GM19025 (cell line): ENCODE measurements at regions not wholly inside any gene's neighbourhood (a gene's known extent, or its start where the extent isn't known, plus 50 kb on each side); places are given as distances from the start of the nearest gene placed in this dataset.

Experiments used
- ATAC-seq: cut with Tn5 transposase; IDR thresholded peaks from one replicate; pipeline ENCODE4 v1.9.1; 2021; ENCODE audit warnings: mild to moderate bottlenecking, low read depth, moderate library complexity; ENCODE audit not compliant: unreplicated experiment

DNA sequence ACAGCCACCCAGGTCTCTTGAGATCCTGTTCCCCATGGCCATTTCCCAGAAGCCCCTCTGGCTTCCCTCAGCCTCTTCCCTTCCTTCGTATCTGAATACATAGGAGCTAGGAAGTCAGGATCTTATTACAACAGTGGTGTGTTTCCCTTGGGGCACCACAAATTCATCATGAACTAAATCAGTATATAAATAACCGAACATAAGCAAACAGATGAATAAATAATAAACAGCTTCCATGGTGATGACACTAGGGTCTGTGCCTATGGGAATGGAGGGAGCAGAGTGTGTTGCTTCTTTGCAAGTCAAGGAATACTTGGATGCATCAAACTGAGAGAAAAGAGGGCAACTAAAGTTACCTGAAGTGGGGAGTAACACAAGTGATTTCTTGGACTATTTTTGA is 527.6 kb downstream of the LMO7 start:
- no peak for ATAC-seq

DNA sequence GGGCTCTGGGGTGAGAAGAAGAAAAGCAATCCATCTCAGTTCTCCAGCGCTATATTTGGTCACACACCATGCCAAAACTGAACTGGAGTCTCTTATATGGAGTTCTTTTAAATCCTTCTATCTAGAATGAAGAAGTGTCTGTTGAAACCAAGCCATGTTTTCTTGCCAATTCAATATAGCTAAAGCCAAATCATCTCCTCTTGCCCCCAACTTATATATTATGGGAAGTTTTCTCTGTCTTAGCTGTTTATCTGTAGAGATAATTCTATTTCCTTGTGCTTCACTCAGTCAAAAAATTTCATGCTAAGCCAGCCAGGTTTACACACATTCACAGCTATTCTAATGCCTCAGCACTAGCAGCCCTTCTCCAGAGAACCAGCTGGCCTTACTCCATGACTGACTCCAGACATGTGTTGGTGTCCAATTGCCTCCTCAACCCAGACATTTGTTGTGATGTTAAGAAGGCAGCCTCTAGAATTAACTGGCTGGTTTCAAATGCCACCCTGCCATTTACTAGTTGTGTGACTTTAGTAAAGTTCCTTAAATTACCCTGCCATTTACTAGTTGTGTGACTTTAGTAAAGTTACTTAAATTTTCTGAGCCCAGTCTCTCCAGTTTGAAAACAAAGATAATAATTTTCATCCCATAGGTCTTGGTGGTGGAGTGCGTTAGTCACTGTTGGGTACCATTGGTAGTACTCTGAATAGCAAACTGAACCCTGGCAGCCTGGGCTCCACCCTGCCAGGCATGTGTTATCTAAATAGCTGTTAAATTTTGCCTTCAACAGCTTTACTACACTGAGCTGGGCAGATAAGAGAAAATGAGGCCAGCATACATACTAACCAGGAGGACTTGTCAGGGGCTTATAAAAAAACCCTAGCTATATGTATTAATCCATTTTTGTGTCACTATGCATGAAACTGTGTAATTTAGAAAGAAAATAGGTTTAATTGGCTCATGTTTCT is 525.1 kb downstream of the LMO7 start:
- ATAC-seq: no peak

DNA sequence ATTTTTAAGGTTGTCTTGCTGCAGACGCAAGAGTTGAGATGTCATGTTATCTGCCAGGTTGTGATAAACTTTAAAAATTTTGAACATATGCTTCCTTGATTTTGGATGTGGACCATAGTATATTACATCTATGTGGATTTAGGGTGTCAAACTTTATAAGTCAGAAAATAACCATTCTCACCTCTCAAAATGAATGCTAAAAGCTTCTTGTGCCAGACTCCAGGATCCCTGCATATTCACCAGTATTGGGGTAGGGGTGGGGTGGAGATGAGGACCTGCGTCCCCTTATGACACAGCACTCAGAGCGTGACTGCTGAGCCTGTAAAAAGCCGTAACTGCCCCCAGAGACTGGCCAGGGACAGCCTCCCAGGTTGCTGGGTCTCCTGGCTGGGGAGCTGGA is 524.4 kb downstream of the LMO7 start:
- no peak for ATAC-seq

DNA sequence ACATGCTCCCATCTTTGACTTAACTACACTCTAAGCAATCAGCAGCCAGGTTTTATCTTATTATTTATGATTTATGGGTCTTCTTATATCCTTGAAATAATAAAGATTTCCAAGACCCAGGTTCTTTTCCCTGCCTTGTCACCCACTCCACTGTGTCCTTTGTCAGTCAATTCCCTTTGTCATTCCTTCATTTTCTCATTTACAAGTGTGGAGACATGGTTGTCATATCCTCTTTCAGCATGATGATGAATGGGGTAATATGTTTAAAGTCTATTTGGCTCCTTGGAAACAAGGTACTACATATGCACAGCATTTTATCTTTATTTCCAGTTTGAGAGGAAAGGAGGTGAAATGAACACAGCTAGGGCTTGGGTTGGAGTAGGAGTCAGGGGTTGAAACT is 521.8 kb downstream of the LMO7 start:
- ATAC-seq: no peak

DNA sequence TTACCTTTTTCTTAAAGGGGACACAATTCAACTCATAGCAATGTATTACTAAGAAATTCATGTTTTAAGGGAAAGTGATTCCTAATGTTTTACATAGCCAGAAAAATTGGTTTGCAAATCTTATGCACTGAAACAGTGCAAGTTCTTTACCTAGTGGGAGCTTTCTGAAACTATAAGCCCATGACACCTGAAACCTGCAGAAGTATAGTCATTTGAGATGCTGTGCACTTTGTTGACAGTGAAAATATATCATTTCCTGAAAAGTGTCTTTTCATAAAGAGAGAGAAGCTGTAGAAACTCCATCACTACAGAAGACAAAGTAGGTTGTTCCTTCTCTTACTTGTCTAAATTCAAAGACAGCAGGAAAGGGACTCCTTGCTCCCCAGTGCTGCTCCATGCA is 517.1 kb downstream of the LMO7 start:
- ATAC-seq: no peak

DNA sequence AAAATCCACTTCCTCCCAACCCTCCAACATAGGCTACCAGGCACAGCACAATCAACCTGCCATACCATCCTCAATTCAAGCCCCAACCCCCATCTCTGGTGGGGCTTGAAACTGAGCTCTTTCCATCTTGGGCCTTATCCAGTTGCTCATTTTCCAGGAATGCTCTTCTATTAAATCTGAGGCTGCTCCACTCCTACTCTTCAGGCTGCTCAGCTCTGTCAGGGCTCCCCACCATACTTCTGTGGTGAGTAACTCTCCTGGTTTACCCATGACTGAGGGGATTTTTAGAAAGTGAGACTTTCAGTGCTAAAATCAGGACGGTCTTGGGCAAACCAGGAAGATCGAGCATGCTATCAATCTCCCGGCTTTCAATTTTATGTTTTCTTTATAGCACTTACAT is 512.8 kb downstream of the LMO7 start:
- no peak for ATAC-seq

DNA sequence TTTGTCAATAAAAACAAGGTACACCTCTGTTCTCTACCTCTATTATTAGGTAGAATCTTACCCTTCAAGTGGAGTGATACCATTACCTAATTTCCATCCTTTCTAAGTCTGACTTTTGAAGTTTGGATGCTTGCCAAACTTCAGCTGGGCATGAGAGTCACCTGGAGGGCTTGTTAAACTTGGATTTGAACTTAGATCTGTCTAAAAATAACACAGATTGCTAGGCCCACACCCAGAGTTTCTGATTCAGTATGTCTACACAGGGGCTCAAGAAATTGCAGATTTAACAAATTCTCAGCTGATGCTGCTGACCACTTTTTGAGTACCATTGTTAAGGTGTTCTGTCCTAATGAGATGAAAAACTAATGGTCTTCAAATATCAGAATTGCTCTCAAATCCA is 512.2 kb downstream of the LMO7 start:
- ATAC-seq: no peak

DNA sequence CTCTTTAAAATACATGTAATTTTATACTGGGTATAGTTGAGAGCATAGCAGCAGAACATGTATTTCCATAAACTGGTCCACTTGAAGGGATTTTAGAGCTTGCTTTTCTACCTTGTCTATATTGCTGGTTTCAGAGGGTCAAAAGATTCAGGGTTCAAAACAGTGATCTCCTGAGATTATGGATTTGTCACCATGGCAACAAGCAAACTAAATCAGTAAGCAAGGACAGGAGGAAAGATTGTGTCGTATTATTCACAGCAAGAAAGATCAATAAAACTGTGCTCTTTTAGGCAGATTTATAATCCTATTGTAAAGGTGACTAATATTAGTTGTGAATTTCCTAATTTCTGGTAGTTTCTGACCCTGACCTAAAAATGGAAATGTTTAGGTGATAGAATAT is 496.4 kb downstream of the LMO7 start:
- no peak for ATAC-seq

DNA sequence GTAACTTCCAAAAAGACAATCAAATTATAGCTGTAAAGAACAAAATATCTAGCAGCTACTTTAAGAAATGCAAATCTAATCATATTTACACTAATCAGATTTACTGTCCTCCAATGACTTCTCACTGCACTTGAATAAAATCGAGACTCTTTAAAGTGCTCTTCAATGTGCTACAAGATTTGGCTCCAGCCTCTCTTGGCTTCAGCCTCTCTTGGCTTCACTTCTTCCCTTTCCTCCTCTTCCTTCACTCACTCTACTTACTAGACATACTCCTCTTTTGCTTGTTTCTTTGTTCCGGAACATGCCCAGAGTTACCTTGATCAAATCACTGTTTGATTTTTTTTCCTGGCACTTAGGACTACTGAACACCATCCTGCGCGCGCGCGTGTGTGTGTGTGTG is 495.4 kb downstream of the LMO7 start:
- no peak for ATAC-seq

DNA sequence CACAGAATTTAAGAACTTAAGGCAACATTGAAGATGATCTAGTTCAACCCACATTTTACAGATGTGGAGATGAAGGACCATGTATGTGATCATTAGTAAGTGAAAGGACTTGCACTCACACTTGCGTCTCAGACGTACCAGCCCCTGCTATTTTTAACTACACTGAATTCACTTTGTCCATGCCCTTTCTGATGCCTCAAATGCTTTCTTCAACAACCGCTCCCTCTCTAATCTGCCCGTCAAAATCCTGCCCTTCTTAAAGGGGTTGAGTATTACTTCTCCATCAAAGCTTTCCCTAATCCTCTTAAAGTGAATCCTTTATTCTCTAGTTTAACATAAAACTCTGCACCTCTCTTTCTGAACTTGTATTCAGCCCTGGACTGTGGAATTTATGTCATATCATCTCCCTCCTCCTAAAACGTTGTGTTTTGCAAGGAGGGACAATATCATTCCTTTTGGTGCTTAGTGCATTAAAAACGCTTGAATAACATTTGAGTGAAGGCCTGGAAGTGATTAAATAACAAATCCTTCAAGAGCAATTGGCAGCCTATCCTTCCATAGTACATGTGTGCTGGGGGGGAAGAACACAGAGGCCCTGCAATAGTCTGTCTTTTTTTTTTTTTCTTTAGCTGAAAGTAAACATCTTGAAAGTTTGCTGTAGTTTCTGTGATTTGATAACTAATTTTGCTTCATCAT is 493.3 kb downstream of the LMO7 start:
- ATAC-seq: no peak

DNA sequence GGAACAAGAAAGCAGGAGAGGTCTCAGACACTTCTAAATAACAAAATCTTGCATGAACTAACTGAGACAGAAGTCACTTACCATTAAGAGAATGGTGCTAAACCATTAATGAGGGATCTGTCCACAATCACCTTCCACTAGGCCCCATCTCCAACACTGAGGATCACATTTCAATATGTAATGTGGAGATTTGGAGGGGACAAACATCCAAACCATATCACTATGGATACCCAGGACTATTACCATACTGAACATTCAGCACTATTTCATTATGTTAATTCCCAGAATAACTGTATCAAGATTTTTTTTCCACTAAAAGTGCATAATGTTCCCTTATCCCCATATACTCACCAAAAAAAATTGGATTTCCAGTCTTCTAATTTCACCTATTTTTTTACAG is 491.8 kb downstream of the LMO7 start:
- no peak for ATAC-seq

DNA sequence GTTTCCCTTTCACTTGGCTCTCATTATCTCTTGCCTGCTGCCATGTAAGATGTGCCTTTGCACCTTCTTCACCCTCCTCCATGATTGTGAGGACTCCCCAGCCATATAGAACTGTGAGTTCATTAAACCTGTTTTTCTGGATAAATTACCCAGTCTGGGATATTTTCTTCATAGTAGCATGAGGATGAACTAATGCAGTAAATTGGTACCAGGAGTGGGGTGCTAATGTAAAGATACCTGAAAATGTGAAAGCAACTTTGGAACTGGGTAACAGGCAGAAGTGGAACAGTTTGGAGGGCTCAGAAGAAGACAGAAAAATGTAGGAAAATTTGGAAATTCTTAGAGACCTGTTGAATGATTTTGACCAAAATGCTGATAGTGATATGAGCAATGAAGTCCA is 487.4 kb downstream of the LMO7 start:
- ATAC-seq: no peak

DNA sequence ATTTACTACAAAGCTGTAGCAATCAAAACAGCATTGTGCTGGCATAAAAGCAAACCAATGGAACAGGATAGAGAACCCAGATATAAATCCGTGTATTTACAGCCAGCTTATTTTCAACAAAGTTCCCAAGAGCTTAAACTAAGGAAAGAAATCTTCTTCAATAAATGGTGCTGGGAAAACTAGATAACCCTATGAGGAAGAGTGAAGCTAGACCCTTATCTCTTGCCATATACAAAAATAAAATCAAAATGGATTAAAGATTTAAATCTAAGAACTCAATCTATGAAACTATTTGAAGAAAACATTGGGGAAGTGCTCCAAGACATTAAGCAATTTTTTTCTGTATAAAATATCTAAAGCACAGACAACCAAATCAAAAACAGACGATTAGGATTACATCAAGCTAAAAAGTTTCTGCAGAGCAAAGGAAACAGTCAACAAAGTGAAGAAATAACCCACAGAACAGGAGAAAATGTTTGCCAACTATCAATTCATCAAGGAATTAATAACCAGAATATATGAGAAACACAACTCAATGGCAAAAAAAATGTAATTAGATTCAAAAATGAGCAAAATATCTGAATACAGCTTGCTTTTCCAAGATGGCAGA is 480.7 kb downstream of the LMO7 start:
- no peak for ATAC-seq

DNA sequence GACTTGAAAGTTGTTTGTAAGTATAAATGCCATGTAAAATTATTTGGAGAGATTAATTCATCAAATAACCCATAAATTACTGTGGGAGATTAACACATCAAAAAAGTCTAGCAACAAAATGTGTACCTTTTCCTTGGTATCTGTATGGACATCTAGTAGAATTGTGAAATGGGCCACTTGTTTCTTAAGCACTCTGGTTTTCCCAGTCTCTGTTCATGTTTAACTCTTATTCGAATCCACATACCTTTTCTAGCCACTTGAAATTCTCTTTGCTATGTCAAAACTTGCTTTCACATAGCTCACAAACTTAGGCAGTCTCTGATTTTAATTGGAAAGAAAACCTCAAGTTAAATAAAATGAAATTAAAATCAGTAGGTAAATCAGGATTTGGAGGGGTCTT is 470.6 kb downstream of the LMO7 start:
- ATAC-seq: no peak

DNA sequence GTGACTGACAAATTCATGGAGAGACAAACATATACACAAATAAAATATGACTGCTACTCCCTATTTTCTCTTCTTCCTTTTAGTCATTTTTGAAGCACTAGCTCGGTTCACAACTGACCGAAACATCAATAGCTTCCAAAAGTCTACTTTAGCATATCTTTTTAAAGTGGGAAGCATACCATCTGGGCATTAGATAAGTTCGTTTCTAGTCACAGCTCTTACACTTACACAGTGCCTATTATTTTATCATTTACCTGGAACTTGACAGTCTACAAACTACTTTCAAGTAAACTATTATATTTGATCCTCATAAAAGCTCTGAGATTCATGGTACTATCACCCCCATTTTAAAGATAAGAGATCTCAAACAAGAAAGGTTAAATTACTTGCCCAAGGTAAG is 458.5 kb downstream of the LMO7 start:
- no peak for ATAC-seq

DNA sequence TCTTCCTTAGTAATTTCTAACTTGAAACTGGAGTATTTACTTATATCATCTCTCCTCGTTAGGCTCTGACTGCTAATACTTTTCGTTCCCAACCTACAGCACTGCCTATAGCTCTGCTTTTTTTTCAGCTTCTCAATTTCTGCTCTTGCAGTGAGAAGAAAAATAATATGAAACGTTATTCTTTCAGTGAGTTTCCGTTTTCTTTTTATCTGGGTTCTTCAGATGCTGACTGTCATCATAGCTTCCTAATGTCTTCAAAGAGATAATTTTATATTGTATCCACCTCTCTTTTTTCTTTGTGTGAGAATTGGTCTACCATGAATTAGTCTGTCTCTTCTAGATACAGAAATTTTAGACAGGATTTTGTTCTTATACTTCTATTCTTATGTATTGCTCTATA is 454.9 kb downstream of the LMO7 start:
- ATAC-seq: no peak

DNA sequence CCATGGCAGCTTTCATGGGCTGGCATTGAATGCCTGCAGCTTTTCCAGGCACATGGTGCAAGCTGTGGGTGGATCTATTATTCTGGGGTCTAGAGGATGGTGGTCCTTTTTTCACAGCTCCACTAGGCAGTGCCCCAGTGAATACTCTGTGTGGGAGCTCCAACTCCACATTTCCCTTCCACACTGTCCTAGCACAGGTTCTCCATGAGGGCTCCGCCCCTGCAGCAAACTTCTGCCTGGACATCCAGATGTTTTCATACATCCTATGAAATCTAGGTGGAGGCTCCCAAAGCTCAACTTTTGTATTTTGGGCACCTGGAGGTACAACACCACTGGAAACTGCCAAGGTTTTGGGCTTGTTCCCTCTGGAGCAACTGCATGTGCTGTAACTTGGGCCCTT is 450.6 kb downstream of the LMO7 start:
- ATAC-seq: no peak

DNA sequence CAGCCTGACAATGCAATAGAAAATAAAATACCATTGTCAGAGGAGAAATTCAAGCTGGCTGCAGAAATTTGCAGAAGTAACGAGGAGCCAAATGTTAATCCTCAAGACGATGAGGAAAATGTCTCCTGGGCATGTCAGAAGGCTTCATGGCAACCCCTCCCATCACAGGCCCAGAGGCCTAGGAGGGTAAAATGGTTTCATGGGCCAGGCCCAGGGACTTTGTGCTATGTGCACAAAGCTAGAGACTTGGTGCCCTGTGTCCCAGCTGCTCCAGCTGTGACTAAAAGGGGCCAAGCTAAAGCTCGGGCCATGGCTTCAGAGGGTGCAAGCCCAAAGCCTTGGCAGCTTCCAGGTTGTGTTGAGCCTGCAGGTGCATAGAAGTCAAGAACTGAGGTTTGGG is 431.7 kb downstream of the LMO7 start:
- no peak for ATAC-seq

DNA sequence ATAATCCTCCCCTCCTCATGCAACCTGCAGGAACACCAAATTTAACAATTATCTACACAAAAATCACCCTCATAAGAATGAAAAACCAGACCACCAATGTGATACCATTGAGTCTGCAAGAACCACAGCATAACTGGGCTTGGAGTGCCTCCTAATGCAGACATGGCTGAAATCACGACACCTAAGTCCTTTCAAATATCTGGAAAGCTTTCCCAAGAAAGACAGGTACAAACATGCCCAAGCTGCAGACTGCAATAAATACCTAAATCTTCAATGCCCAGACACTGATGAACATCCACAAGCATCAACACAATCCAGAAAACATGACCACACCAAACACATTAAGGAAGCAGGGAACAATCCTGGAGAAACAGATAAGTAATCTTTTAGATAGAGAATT is 417.1 kb downstream of the LMO7 start:
- ATAC-seq: no peak

DNA sequence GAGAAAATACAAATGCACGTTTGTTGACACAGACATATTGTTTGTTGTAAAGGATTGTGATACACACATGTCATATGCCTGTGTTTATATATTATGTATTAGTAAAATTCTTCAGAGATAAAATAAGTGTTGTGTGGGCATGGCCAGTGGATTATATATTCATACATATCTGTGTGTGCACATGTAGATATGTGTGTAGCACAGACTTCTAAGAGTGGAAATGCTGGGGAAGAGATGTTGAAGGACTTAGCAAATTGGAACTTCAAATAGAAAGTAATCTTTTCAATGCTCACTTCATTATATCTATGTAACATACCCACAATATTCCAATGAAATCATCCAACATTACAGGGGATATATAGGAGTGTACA is 413.2 kb downstream of the LMO7 start:
- ATAC-seq: no peak

DNA sequence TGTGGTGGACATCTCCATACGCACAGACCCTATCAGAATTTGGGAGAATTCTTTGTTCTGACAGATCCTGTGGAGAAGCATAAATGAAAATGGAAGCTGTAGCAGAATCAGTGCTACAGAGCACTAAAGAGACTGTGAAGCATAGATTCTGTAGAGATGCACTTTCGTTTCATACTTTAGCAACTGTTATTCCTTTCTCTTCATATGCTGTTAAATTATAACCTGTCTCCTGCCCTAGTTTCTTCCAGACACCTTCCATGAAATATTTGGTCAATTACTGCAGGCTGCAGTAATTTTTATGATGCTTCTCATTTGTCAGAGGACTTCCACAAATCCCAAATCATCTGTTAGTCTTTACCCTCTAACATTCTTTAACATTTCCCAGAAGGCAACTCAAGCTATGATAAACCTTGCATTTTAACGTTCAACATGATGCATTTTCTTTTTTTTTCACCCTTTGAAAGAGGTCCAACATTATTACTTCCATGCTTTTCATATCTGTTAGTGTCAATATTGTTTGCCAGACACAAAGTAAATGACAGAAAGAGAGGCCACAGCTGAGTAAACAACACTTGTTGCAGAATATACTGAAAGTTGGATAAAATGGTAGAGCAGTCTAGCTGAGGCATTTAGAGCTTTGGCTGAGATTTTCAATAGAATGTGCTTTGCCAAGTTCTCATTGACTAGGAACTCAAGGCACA is 412.7 kb downstream of the LMO7 start:
- no peak for ATAC-seq
